ENCODE measurements at regions not wholly inside any gene's neighbourhood (a gene's known extent, or its start where the extent isn't known, plus 50 kb on each side); places are given as distances from the start of the nearest gene placed in this dataset.

- TF ChIP-seq POLR2A (IDR thresholded peaks at IDR 0.05; ENCODE audit: extremely low read depth, insufficient read length) (no peak), CTCF (IDR thresholded peaks at IDR 0.05; ENCODE audit: low read depth, low read length) (no peak), MAX (IDR thresholded peaks at IDR 0.05; ENCODE audit: low read depth, low read length) (no peak)
Observed at GRCh38 chr10:118471863-118472262, 123.6 kb downstream of the PRLHR start.
